ENCODE measurements at regions not wholly inside any gene's neighbourhood (a gene's known extent, or its start where the extent isn't known, plus 50 kb on each side); places are given as distances from the start of the nearest gene placed in this dataset.

DNA sequence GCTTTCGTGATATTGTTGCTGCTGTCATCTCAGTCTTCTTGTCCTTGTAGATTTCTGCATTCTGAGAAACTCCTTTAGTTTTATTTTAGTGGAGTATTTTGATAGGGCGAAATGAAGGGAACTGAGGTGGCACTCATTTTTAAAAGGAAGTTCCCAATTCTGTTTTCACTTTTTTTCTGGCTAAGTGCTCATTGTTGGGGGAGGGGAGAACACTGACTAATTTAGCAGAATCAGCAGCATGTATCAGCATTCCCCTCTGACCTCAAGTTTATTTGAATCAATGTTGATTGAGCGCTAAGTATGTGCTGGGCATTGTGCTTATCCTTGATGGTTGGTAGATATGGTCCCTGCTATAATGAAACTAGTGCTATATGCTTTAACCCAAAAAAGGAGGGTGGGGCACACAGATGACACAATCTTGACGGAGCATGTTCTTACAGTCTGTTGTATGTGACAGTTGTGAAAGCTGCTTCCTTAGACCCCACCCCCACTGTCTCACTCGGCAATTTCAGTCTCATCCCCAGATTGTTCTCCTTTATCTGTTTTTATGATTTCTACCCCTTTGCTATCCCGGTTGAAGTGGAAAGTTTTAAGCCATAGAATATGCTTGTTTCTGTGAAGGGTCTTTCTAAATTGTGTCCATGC lies 262.4 kb downstream of the SOX4 start:
- no peak overlapping the region for H3K4me3 Mint-ChIP-seq
- Histone ChIP-seq H3K27ac (ENCODE audit: low read length in 2 of 2) (no peak overlapping the region), H3K9ac (ENCODE audit: low read length) (no peak overlapping the region), H3K79me2 (ENCODE audit: control insufficient read depth, insufficient read depth, low read length) (no peaks in the 10 kb centered on the region), H3K27me3 (replicated peaks in 1 of 4; ENCODE audit: control extremely low read depth in 1 of 4, control insufficient read depth in 3 of 4, insufficient read depth in 4 of 4, low read length in 3 of 4) (no peaks in the 10 kb centered on the region), H3K36me3 (replicated peaks in 1 of 2; ENCODE audit: control extremely low read depth in 1 of 2, control insufficient read depth in 1 of 2, extremely low read depth in 1 of 2, insufficient read depth in 2 of 2, low read length in 1 of 2) (no peaks in the 10 kb centered on the region), H3K4me2 (replicated peaks; ENCODE audit: low read depth, low read length, poor library complexity, severe bottlenecking) (no peak overlapping the region), H4K20me1 (ENCODE audit: control insufficient read depth, insufficient read depth, low read length, poor library complexity, severe bottlenecking) (no peaks in the 10 kb centered on the region), H3K4me3 (ENCODE audit: control extremely low read depth in 1 of 5, extremely low read depth in 1 of 5, insufficient read depth in 1 of 5, low read depth in 2 of 5, low read length in 4 of 5) (no peak overlapping the region), H2AFZ (ENCODE audit: insufficient read depth, low read depth, low read length, poor library complexity, severe bottlenecking) (no peak overlapping the region), H3K4me1 (ENCODE audit: control insufficient read depth in 2 of 2, insufficient read depth in 2 of 2, low read length in 2 of 2) (no peaks in the 10 kb centered on the region), H3K9me3 (ENCODE audit: control extremely low read depth in 1 of 3, control insufficient read depth in 2 of 3, insufficient read depth in 1 of 3, low read length in 2 of 3) (no peaks in the 10 kb centered on the region)
- H3K9me3 Mint-ChIP-seq (ENCODE audit: insufficient read depth), result no peaks in the 10 kb centered on the region
- no peaks in the 10 kb centered on the region for H3K27me3 Mint-ChIP-seq
- no peak overlapping the region for H3K27ac Mint-ChIP-seq
- no peak for TF ChIP-seq EZH2 (IDR thresholded peaks at IDR 0.05; ENCODE audit: borderline replicate concordance, insufficient read depth, low read depth, low read length, poor library complexity, severe bottlenecking)
- no peak for TF ChIP-seq CTCF (IDR thresholded peaks at IDR 0.05)
- no peak for ATAC-seq (ENCODE audit: low read depth)
- WGBS (ENCODE audit: insufficient coverage), result 86% methylated on average over 1 of the region's 6 CpGs
- ChIA-PET POLR2A (no interaction called here), CTCF (no interaction called here)
- DNase-seq, result no peak
- no peaks in the 10 kb centered on the region for H3K4me1 Mint-ChIP-seq
- intact Hi-C loops (cut with micrococcal nuclease), result no loop called here

DNA sequence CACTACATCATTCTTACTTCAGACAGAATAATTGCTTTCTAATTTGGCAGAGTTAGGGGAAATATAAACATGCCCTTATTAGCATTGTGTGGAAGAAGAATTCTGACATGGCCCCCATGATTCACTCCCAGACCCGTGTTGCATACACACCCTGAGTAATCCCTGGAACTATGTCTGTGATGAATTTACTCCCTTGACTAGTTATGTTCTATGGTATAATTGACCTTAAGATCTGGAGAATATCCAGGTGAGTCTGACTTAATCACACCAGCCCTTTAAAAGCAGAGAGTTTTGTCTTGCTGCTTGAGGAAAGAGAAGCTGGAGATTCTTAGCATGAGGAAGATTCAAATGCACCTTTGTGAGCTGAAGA lies 262.9 kb downstream of the SOX4 start:
- H3K9me3 ChIP-seq (ENCODE audit: control extremely low read depth in 1 of 3, control insufficient read depth in 2 of 3, insufficient read depth in 1 of 3, low read length in 2 of 3), result no peaks in the 10 kb centered on the region
- ChIA-PET CTCF (no interaction called here), POLR2A (no interaction called here)
- Mint-ChIP-seq H3K9me3 (ENCODE audit: insufficient read depth) (no peaks in the 10 kb centered on the region), H3K27ac (no peak overlapping the region), H3K4me1 (no peaks in the 10 kb centered on the region), H3K27me3 (no peaks in the 10 kb centered on the region), H3K4me3 (no peak overlapping the region)
- H3K27me3 ChIP-seq (replicated peaks in 1 of 4; ENCODE audit: control extremely low read depth in 1 of 4, control insufficient read depth in 3 of 4, insufficient read depth in 4 of 4, low read length in 3 of 4), result no peaks in the 10 kb centered on the region
- intact Hi-C loops (cut with micrococcal nuclease), result no loop called here
- no peak for ATAC-seq (ENCODE audit: low read depth)
- TF ChIP-seq CTCF (IDR thresholded peaks at IDR 0.05), result no peak
- no peak for TF ChIP-seq EZH2 (IDR thresholded peaks at IDR 0.05; ENCODE audit: borderline replicate concordance, insufficient read depth, low read depth, low read length, poor library complexity, severe bottlenecking)
- H3K36me3 ChIP-seq (replicated peaks in 1 of 2; ENCODE audit: control extremely low read depth in 1 of 2, control insufficient read depth in 1 of 2, extremely low read depth in 1 of 2, insufficient read depth in 2 of 2, low read length in 1 of 2), result no peaks in the 10 kb centered on the region
- no peaks in the 10 kb centered on the region for H3K79me2 ChIP-seq (ENCODE audit: control insufficient read depth, insufficient read depth, low read length)
- H3K27ac ChIP-seq (ENCODE audit: low read length in 2 of 2), result no peak overlapping the region
- no peak for DNase-seq
- no peak overlapping the region for H2AFZ ChIP-seq (ENCODE audit: insufficient read depth, low read depth, low read length, poor library complexity, severe bottlenecking)
- H3K4me2 ChIP-seq (replicated peaks; ENCODE audit: low read depth, low read length, poor library complexity, severe bottlenecking), result no peak overlapping the region
- no CpG with 5 or more reads among the region's 1 CpG for WGBS (ENCODE audit: insufficient coverage)
- H3K4me1 ChIP-seq (ENCODE audit: control insufficient read depth in 2 of 2, insufficient read depth in 2 of 2, low read length in 2 of 2), result no peaks in the 10 kb centered on the region
- H3K4me3 ChIP-seq (ENCODE audit: control extremely low read depth in 1 of 5, extremely low read depth in 1 of 5, insufficient read depth in 1 of 5, low read depth in 2 of 5, low read length in 4 of 5), result no peak overlapping the region
- H3K9ac ChIP-seq (ENCODE audit: low read length), result no peak overlapping the region
- no peaks in the 10 kb centered on the region for H4K20me1 ChIP-seq (ENCODE audit: control insufficient read depth, insufficient read depth, low read length, poor library complexity, severe bottlenecking)

Data from B cell (primary cell).